ENCODE measurements at regions not wholly inside any gene's neighbourhood (a gene's known extent, or its start where the extent isn't known, plus 50 kb on each side); places are given as distances from the start of the nearest gene placed in this dataset.

- DNase-seq: no peak
Observed at GRCh38 chr10:62715383-62715782, 89.1 kb upstream of the ADO start.

- no peak for DNase-seq
Observed at GRCh38 chr10:62718585-62718984, 85.9 kb upstream of the ADO start.

GRCh38 chr10:62719061-62719460 is 85.5 kb upstream of the ADO start:
- no peak for DNase-seq

GRCh38 chr10:62721687-62722086 is 82.8 kb upstream of the ADO start:
- DNase-seq: no peak

GRCh38 chr10:62723375-62723774 is 81.1 kb upstream of the ADO start:
- no peak for DNase-seq

- no peak for DNase-seq
Observed at GRCh38 chr10:62724465-62724864, 80.1 kb upstream of the ADO start.

- no peak for DNase-seq
Observed at GRCh38 chr10:62726142-62726541, 78.4 kb upstream of the ADO start.

- no peak for DNase-seq
Observed at GRCh38 chr10:62726638-62727037, 77.9 kb upstream of the ADO start.

- DNase-seq: no peak
Observed at GRCh38 chr10:62727934-62728333, 76.6 kb upstream of the ADO start.

- DNase-seq: no peak
Observed at GRCh38 chr10:62728479-62728878, 76.0 kb upstream of the ADO start.

- DNase-seq: no peak
Observed at GRCh38 chr10:62732841-62733653, 71.5 kb upstream of the ADO start.

GRCh38 chr10:62733654-62734293 is 70.7 kb upstream of the ADO start:
- no peak for DNase-seq

GRCh38 chr10:62734781-62735463 is 69.6 kb upstream of the ADO start:
- DNase-seq: no peak

- no peak for DNase-seq
Observed at GRCh38 chr10:62735464-62736167, 68.9 kb upstream of the ADO start.

GRCh38 chr10:62736168-62736546 is 68.4 kb upstream of the ADO start:
- DNase-seq: no peak

- no peak for DNase-seq
Observed at GRCh38 chr10:62738916-62739315, 65.6 kb upstream of the ADO start.

- no peak for DNase-seq
Observed at GRCh38 chr10:62740885-62741745, 63.4 kb upstream of the ADO start.

- DNase-seq: no peak
Observed at GRCh38 chr10:62741996-62742395, 62.5 kb upstream of the ADO start.

- no peak for DNase-seq
Observed at GRCh38 chr10:62742536-62743061, 61.9 kb upstream of the ADO start.

GRCh38 chr10:62744136-62744535 is 60.4 kb upstream of the ADO start:
- DNase-seq: no peak

- no peak for DNase-seq
Observed at GRCh38 chr10:62745581-62745980, 58.9 kb upstream of the ADO start.

Measured in right kidney (tissue), 1 donor.